Smooth muscle cell (in vitro differentiated cells): ENCODE measurements at regions not wholly inside any gene's neighbourhood (a gene's known extent, or its start where the extent isn't known, plus 50 kb on each side); places are given as distances from the start of the nearest gene placed in this dataset.

Source experiments
- DNase-seq: peaks from one replicate; lab custom pipeline; 2025; ENCODE audit not compliant: unreplicated experiment; lab: John Stamatoyannopoulos, UW
- H2AFZ ChIP-seq: fragments of 200-600 bp; sonication (generic); 2 replicates; pipeline ENCODE4 v1.6.0; 2016; ENCODE audit warnings: antibody characterized with exemption, low read depth, mild to moderate bottlenecking
- H3F3A ChIP-seq: fragments of 200-600 bp; sonication (generic); 2 replicates; pipeline ENCODE4 v1.6.0; 2017; ENCODE audit warnings: antibody characterized with exemption, low read depth
- H3K27ac ChIP-seq: fragments of 200-600 bp; sonication (generic); 2 replicates; pipeline ENCODE4 v1.5.1; 2016; ENCODE audit warnings: low read depth, mild to moderate bottlenecking
- H3K27me3 ChIP-seq: fragments of 200-600 bp; sonication (generic); 2 replicates; pipeline ENCODE4 v1.6.1; 2016; ENCODE audit warnings: low read depth, mild to moderate bottlenecking
- H3K36me3 ChIP-seq: fragments of 200-600 bp; sonication (generic); 2 replicates; pipeline ENCODE4 v1.5.1; 2016; ENCODE audit warnings: low read depth
- H3K4me1 ChIP-seq: fragments of 200-600 bp; sonication (generic); 2 replicates; pipeline ENCODE4 v1.5.1; 2016; ENCODE audit warnings: low read depth
- H3K4me2 ChIP-seq: fragments of 200-600 bp; sonication (generic); 2 replicates; pipeline ENCODE4 v1.6.0; 2016; ENCODE audit warnings: mild to moderate bottlenecking
- H3K4me3 ChIP-seq: fragments of 200-600 bp; sonication (generic); 2 replicates; pipeline ENCODE4 v1.5.1; 2016; ENCODE audit warnings: mild to moderate bottlenecking
- H3K79me2 ChIP-seq: fragments of 200-600 bp; sonication (generic); 2 replicates; pipeline ENCODE4 v1.6.0; 2016; ENCODE audit warnings: low read depth, mild to moderate bottlenecking
- H3K9ac ChIP-seq: fragments of 200-600 bp; sonication (generic); 2 replicates; pipeline ENCODE4 v1.6.0; 2016; ENCODE audit warnings: low read depth
- H3K9me3 ChIP-seq: fragments of 200-600 bp; sonication (generic); replicated peaks from 2 replicates; pipeline ENCODE4 v1.5.1; 2016; ENCODE audit warnings: low read depth
- H4K20me1 ChIP-seq: fragments of 200-600 bp; sonication (generic); 2 replicates; pipeline ENCODE4 v1.6.0; 2016; ENCODE audit warnings: low read depth
- CTCF ChIP-seq: fragments of 200-600 bp; sonication (generic); IDR thresholded peaks from 2 replicates; pipeline ENCODE4 v1.5.1; 2017; ENCODE audit warnings: borderline replicate concordance, mild to moderate bottlenecking, antibody characterized with exemption; ENCODE audit not compliant: insufficient read depth, poor library complexity, severe bottlenecking
- WGBS: methylation state at CpG from one replicate; pipeline ENCODE4 v1.1.7; 2016; ENCODE audit warnings: low lambda C conversion rate; 5-methylcytosine and 5-hydroxymethylcytosine counted together

- Histone ChIP-seq H3K27ac (no peak overlapping the region), H3K27me3 (no peaks in the 10 kb centered on the region), H3F3A (no peaks in the 10 kb centered on the region), H3K79me2 (no peaks in the 10 kb centered on the region), H3K4me1 (no peaks in the 10 kb centered on the region), H3K4me3 (no peak overlapping the region), H3K36me3 (no peaks in the 10 kb centered on the region), H3K4me2 (no peak overlapping the region), H3K9ac (no peak overlapping the region), H3K9me3 (no peaks in the 10 kb centered on the region), H2AFZ (no peak overlapping the region), H4K20me1 (no peaks in the 10 kb centered on the region)
- no peak for DNase-seq
- no peak for TF ChIP-seq CTCF
- 90% methylated on average over 3 of the region's 3 CpGs for WGBS
Observed at GRCh38 chr2:191738003-191738402, 60.1 kb downstream of the NABP1 start.

- Histone ChIP-seq H3K4me1 (no peaks in the 10 kb centered on the region), H3K36me3 (no peaks in the 10 kb centered on the region), H3K27me3 (no peaks in the 10 kb centered on the region), H4K20me1 (no peaks in the 10 kb centered on the region), H3K4me2 (no peak overlapping the region), H3K79me2 (no peaks in the 10 kb centered on the region), H3F3A (no peaks in the 10 kb centered on the region), H3K9ac (no peak overlapping the region), H3K27ac (no peak overlapping the region), H3K4me3 (no peak overlapping the region), H2AFZ (no peak overlapping the region), H3K9me3 (no peaks in the 10 kb centered on the region)
- TF ChIP-seq CTCF, result no peak
- DNase-seq, result no peak
- 83% methylated on average over 3 of the region's 3 CpGs for WGBS
Observed at GRCh38 chr2:191738667-191739066, 60.7 kb downstream of the NABP1 start.

GRCh38 chr2:191739194-191739593 lies 61.3 kb downstream of the NABP1 start:
- no peak for DNase-seq
- no peaks in the 10 kb centered on the region for H4K20me1 ChIP-seq
- H3K79me2 ChIP-seq, result no peaks in the 10 kb centered on the region
- H3K4me3 ChIP-seq, result no peak overlapping the region
- H3K4me1 ChIP-seq, result no peaks in the 10 kb centered on the region
- no peaks in the 10 kb centered on the region for H3F3A ChIP-seq
- H3K27me3 ChIP-seq, result no peaks in the 10 kb centered on the region
- H2AFZ ChIP-seq, result no peak overlapping the region
- no peaks in the 10 kb centered on the region for H3K9me3 ChIP-seq
- no peak overlapping the region for H3K27ac ChIP-seq
- no peak overlapping the region for H3K4me2 ChIP-seq
- 80% methylated on average over 3 of the region's 3 CpGs for WGBS
- no peak overlapping the region for H3K9ac ChIP-seq
- TF ChIP-seq CTCF, result no peak
- H3K36me3 ChIP-seq, result no peaks in the 10 kb centered on the region

GRCh38 chr2:191740016-191740419 lies 62.1 kb downstream of the NABP1 start:
- no peak overlapping the region for H3K4me2 ChIP-seq
- DNase-seq, result no peak
- H3F3A ChIP-seq, result no peaks in the 10 kb centered on the region
- no peak overlapping the region for H3K27ac ChIP-seq
- H3K9me3 ChIP-seq, result no peaks in the 10 kb centered on the region
- no peaks in the 10 kb centered on the region for H4K20me1 ChIP-seq
- H3K27me3 ChIP-seq, result no peaks in the 10 kb centered on the region
- no peaks in the 10 kb centered on the region for H3K4me1 ChIP-seq
- TF ChIP-seq CTCF, result no peak
- no peak overlapping the region for H2AFZ ChIP-seq
- no peak overlapping the region for H3K4me3 ChIP-seq
- H3K9ac ChIP-seq, result no peak overlapping the region
- H3K36me3 ChIP-seq, result no peaks in the 10 kb centered on the region
- no peaks in the 10 kb centered on the region for H3K79me2 ChIP-seq
